Prostate gland (tissue), 1 donor: ENCODE measurements at regions not wholly inside any gene's neighbourhood (a gene's known extent, or its start where the extent isn't known, plus 50 kb on each side); places are given as distances from the start of the nearest gene placed in this dataset.

ENCODE experiments used
- POLR2A ChIP-seq: fragments of 450-650 bp; IDR thresholded peaks from one replicate; pipeline ENCODE4 v1.6.1; 2016; ENCODE audit warnings: antibody characterized with exemption, mild to moderate bottlenecking
- POLR2AphosphoS5 ChIP-seq: sonication (generic); formaldehyde crosslinking; IDR thresholded peaks from one replicate; pipeline ENCODE4 v1.6.1; 2017; ENCODE audit warnings: antibody characterized with exemption

GRCh38 chr2:224159345-224159928 is 120.4 kb upstream of the SERPINE2 start:
- TF ChIP-seq POLR2A = no peak
- TF ChIP-seq POLR2AphosphoS5 = no peak
